ENCODE measurements at regions not wholly inside any gene's neighbourhood (a gene's known extent, or its start where the extent isn't known, plus 50 kb on each side); places are given as distances from the start of the nearest gene placed in this dataset.

DNA sequence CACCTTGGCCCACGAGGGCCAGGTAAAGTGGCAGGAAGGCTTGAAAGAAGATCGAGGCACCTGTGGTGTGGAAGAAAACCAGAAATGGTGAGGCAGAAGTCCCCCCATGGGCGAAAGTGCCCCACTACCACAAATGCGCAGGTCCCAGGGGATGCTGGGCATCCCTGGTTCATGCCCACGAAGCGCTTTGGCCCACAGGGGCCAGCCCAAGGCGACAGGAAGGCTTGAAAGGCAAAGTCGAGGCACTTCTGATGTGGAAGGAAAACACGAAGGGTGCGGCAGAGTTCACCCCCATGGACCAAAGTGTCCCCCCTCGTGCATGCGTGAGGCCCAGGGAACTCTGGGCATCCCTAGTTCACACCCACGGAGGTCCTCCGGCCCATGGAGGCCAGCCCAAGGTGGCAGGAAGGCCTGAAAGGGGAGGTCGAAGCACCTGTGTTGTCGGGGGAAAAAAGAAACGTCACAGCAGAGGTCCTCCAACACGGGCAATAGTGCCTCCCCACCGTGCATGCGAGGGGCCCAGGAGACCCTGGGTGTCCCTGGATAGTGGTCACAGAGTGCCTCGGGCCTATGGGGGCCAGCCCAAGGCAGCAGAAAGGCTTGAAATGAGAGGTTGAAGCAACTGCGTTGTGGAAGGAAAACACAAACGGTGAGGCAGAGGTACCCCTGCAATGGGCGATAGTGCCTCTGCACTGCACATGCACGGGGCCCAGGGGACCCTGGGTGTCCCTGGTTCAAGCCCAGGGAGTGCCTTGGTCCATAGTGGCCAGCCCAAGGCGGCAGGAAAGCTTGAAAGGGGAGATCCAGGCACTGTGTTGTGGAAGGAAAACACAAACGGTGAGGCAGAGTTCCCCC, 373.9 kb downstream of the ALG10 start:
- Histone ChIP-seq H2BK5ac (ENCODE audit: insufficient read length, low read length) (no peak overlapping the region), H3K56ac (ENCODE audit: insufficient read length, low read depth, low read length) (no peak overlapping the region), H3K14ac (ENCODE audit: insufficient read depth, low read length) (no peak overlapping the region), H2BK15ac (ENCODE audit: low read depth, low read length) (no peak overlapping the region), H3K4ac (ENCODE audit: low read depth, low read length) (no peak overlapping the region), H3K9ac (ENCODE audit: extremely low read depth, insufficient read length, low read length) (no peak overlapping the region), H4K20me1 (ENCODE audit: control insufficient read depth, insufficient read depth, insufficient read length) (no peaks in the 10 kb centered on the region), H3K79me1 (ENCODE audit: insufficient read depth, low read depth, low read length, poor library complexity, severe bottlenecking) (no peaks in the 10 kb centered on the region), H3T11ph (ENCODE audit: low read length) (no peak overlapping the region), H2BK12ac (ENCODE audit: insufficient read length, low read depth, low read length) (no peak overlapping the region), H3K23ac (ENCODE audit: insufficient read length, low read depth, low read length) (no peak overlapping the region), H2AK5ac (ENCODE audit: insufficient read length, low read length) (no peak overlapping the region), H3K27me3 (ENCODE audit: insufficient read depth, low read length) (no peaks in the 10 kb centered on the region), H4K8ac (replicated peaks; ENCODE audit: insufficient read length, low read depth, low read length) (no peak overlapping the region), H3K9me3 (ENCODE audit: control insufficient read depth, low read depth, low read length) (peaks cover 98% of the 10 kb centered on the region), H4K5ac (ENCODE audit: insufficient read length, low read depth, low read length) (no peak overlapping the region), H2BK20ac (ENCODE audit: low read depth, low read length, poor library complexity, severe bottlenecking) (no peak overlapping the region), H3K4me1 (ENCODE audit: insufficient read depth, low read length) (no peaks in the 10 kb centered on the region), H2AFZ (ENCODE audit: low read length) (no peak overlapping the region), H3K27ac (ENCODE audit: insufficient read length, low read depth, low read length) (no peak overlapping the region), H3K23me2 (ENCODE audit: insufficient read length, low read depth, low read length, poor library complexity, severe bottlenecking) (no peaks in the 10 kb centered on the region), H3K18ac (ENCODE audit: insufficient read length, low read depth, low read length) (no peak overlapping the region), H3K79me2 (ENCODE audit: insufficient read depth, low read length) (no peaks in the 10 kb centered on the region), H4K91ac (ENCODE audit: insufficient read length, low read depth, low read length) (no peak overlapping the region), H3K4me2 (ENCODE audit: insufficient read depth, insufficient read length, low read length) (no peak overlapping the region), H2BK120ac (ENCODE audit: low read depth, low read length, poor library complexity, severe bottlenecking) (no peak overlapping the region)
- Mint-ChIP-seq H3K27me3 (ENCODE audit: low read depth) (no peaks in the 10 kb centered on the region; the same call in none of the 2 replicates), H3K4me1 (no peaks in the 10 kb centered on the region), H3K36me3 (ENCODE audit: insufficient read depth in 1 of 3, low read depth in 3 of 3) (peaks cover 2 to 14% (median 9%) of the 10 kb centered on the region in 3 experiments; a peak in 6 of 7 replicates), H3K4me3 (no peak overlapping the region), H3K9me3 (peaks cover 95 to 100% of the 10 kb centered on the region in 2 experiments), H3K27ac (no peak overlapping the region)
- TF ChIP-seq CTCF (conservative IDR thresholded peaks at IDR 0.05) = no peak
- no CpG with 5 or more reads among the region's 27 CpGs for WGBS (ENCODE audit: extremely low coverage, insufficient read length, low lambda C conversion rate)
- DNase-seq = peak; percentile 13

Measured in H9 (cell line).